Mesenchymal stem cell (in vitro differentiated cells and primary cell): ENCODE measurements at regions not wholly inside any gene's neighbourhood (a gene's known extent, or its start where the extent isn't known, plus 50 kb on each side); places are given as distances from the start of the nearest gene placed in this dataset.
"Not testable (repeated sequence)": the region's sequence is repeated elsewhere in the genome, so short reads cannot be mapped to it uniquely, and the experiment has no call there.

Experiments
- DNase-seq: peaks from one replicate; pipeline ENCODE4 v3.0.0-alpha.2; 2013
- H2AFZ ChIP-seq: one replicate; pipeline ENCODE4 v1.6.1; 2013; ENCODE audit warnings: low read depth, mild to moderate bottlenecking, control low read depth, inconsistent platforms, low read length, moderate library complexity
- H2AK5ac ChIP-seq: 2 replicates; pipeline ENCODE4 v1.6.1; 2013; ENCODE audit warnings: low read length, moderate library complexity, mild to moderate bottlenecking, inconsistent platforms; ENCODE audit not compliant: severe bottlenecking
- H2BK120ac ChIP-seq: one replicate; pipeline ENCODE4 v1.6.1; 2013; ENCODE audit warnings: low read depth, mild to moderate bottlenecking, inconsistent platforms, low read length, moderate library complexity
- H2BK12ac ChIP-seq, 2 experiments: one replicate each; pipeline ENCODE4 v1.6.1; 2013; ENCODE audit warnings: inconsistent platforms in 2 of 2, low read length in 2 of 2, mild to moderate bottlenecking in 2 of 2, moderate library complexity in 2 of 2, control low read depth in 1 of 2
- H2BK15ac ChIP-seq: one replicate; pipeline ENCODE4 v1.6.1; 2013; ENCODE audit warnings: mild to moderate bottlenecking, low read depth, inconsistent platforms; ENCODE audit not compliant: poor library complexity, severe bottlenecking
- H2BK5ac ChIP-seq: 2 replicates; pipeline ENCODE4 v1.6.1; 2013; ENCODE audit warnings: low read depth, mild to moderate bottlenecking, low read length, control low read depth, inconsistent platforms; ENCODE audit not compliant: poor library complexity, severe bottlenecking
- H3K14ac ChIP-seq, 2 experiments: one replicate each; pipeline ENCODE4 v1.6.1; 2013; ENCODE audit warnings: inconsistent platforms in 2 of 2, low read length in 2 of 2, control low read depth in 1 of 2, mild to moderate bottlenecking in 1 of 2, moderate library complexity in 1 of 2
- H3K18ac ChIP-seq, 2 experiments: one replicate each; pipeline ENCODE4 v1.6.1; 2013; ENCODE audit warnings: inconsistent platforms in 2 of 2, low read length in 2 of 2, control low read depth in 1 of 2, low read depth in 1 of 2, mild to moderate bottlenecking in 1 of 2
- H3K23ac ChIP-seq, 2 experiments: one replicate each; pipeline ENCODE4 v1.6.1; 2013; ENCODE audit warnings: inconsistent platforms in 2 of 2, low read length in 2 of 2, mild to moderate bottlenecking in 2 of 2, moderate library complexity in 2 of 2, control low read depth in 1 of 2
- H3K27ac ChIP-seq: 2 replicates; pipeline ENCODE4 v1.5.1; 2013; ENCODE audit warnings: mild to moderate bottlenecking, moderate library complexity, low read length, control low read depth, inconsistent platforms; ENCODE audit not compliant: poor library complexity, severe bottlenecking
- H3K27me3 ChIP-seq, 2 experiments: 2 replicates each; pipeline versions ENCODE4 v1.6.1 to v1.7.0; 2013; ENCODE audit warnings: low read length in 2 of 2, mild to moderate bottlenecking in 2 of 2, moderate library complexity in 2 of 2, control low read depth in 1 of 2, inconsistent platforms in 1 of 2; ENCODE audit not compliant: control insufficient read depth in 1 of 2, insufficient read depth in 1 of 2
- H3K36me3 ChIP-seq, 2 experiments: 2 replicates each; pipeline versions ENCODE4 v1.6.1 to v1.7.0; 2013; ENCODE audit warnings: low read length in 2 of 2, control low read depth in 1 of 2, inconsistent platforms in 1 of 2, low read depth in 1 of 2, mild to moderate bottlenecking in 1 of 2; ENCODE audit not compliant: insufficient read depth in 2 of 2, control insufficient read depth in 1 of 2
- H3K4ac ChIP-seq, 2 experiments: one replicate each; pipeline ENCODE4 v1.6.1; 2013; ENCODE audit warnings: inconsistent platforms in 2 of 2, low read length in 2 of 2, mild to moderate bottlenecking in 2 of 2, moderate library complexity in 2 of 2, control low read depth in 1 of 2, low read depth in 1 of 2
- H3K4me1 ChIP-seq: 2 replicates; pipeline ENCODE4 v1.6.1; 2013; ENCODE audit warnings: low read depth, low read length, control low read depth; ENCODE audit not compliant: control insufficient read depth, insufficient read depth
- H3K4me2 ChIP-seq: 2 replicates; pipeline ENCODE4 v1.6.1; 2013; ENCODE audit warnings: low read length, mild to moderate bottlenecking, inconsistent platforms; ENCODE audit not compliant: poor library complexity, severe bottlenecking
- H3K4me3 ChIP-seq, 2 experiments: 2 replicates each; pipeline versions ENCODE4 v1.5.1 to v1.7.0; 2013; ENCODE audit warnings: low read length in 2 of 2, mild to moderate bottlenecking in 2 of 2, control low read depth in 1 of 2, low read depth in 1 of 2; ENCODE audit not compliant: insufficient read depth in 1 of 2
- H3K79me1 ChIP-seq: replicated peaks from 2 replicates; pipeline ENCODE4 v1.6.1; 2013; ENCODE audit warnings: mild to moderate bottlenecking, control low read depth, low read length, inconsistent platforms; ENCODE audit not compliant: poor library complexity, severe bottlenecking
- H3K9ac ChIP-seq: 2 replicates; pipeline ENCODE4 v1.7.0; 2013; ENCODE audit warnings: mild to moderate bottlenecking, low read length, moderate library complexity
- H3K9me3 ChIP-seq: 2 replicates; pipeline ENCODE4 v1.7.0; 2013; ENCODE audit warnings: mild to moderate bottlenecking, low read length; ENCODE audit not compliant: control insufficient read depth
- H4K8ac ChIP-seq: one replicate; pipeline ENCODE4 v1.6.1; 2013; ENCODE audit warnings: inconsistent platforms, mild to moderate bottlenecking, low read length, moderate library complexity
- H4K91ac ChIP-seq: one replicate; pipeline ENCODE4 v1.6.1; 2013; ENCODE audit warnings: mild to moderate bottlenecking, low read length, inconsistent platforms
- WGBS: methylation state at CpG from one replicate; pipeline ENCODE4 v1.1.7; 2013; ENCODE audit warnings: mixed read lengths; 5-methylcytosine and 5-hydroxymethylcytosine counted together

DNA sequence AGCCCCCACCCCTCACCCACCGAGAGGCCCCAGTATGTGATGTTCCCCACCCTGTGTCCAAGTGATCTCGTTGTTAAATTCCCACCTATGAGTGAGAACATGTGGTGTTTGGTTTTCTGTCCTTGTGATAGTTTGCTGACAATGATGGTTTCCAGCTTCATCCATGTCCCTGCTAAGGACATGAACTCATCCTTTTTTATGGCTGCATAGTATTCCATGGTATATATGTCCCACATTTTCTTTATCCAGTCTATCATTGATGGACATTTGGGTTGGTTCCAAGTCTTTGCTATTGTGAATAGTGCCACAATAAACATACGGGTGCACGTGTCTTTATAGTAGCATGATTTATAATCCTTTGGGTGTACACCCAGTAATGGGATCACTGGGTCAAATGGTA lies 79.2 kb downstream of the PXDC1 start:
- H4K8ac ChIP-seq, DNase-seq, H3K4me2 ChIP-seq, H3K14ac ChIP-seq, H2AK5ac ChIP-seq, H2BK120ac ChIP-seq, H3K4me1 ChIP-seq, H3K4ac ChIP-seq, H3K27ac ChIP-seq, H2BK15ac ChIP-seq, H3K79me1 ChIP-seq, H3K23ac ChIP-seq, H4K91ac ChIP-seq, H2AFZ ChIP-seq, H2BK12ac ChIP-seq, H3K9ac ChIP-seq, H3K27me3 ChIP-seq, H2BK5ac ChIP-seq, H3K4me3 ChIP-seq, H3K36me3 ChIP-seq, H3K18ac ChIP-seq: not testable (repeated sequence)
- WGBS: 97% methylated on average over 3 of the region's 4 CpGs
- peaks cover 17% of the 10 kb centered on the region for H3K9me3 ChIP-seq

DNA sequence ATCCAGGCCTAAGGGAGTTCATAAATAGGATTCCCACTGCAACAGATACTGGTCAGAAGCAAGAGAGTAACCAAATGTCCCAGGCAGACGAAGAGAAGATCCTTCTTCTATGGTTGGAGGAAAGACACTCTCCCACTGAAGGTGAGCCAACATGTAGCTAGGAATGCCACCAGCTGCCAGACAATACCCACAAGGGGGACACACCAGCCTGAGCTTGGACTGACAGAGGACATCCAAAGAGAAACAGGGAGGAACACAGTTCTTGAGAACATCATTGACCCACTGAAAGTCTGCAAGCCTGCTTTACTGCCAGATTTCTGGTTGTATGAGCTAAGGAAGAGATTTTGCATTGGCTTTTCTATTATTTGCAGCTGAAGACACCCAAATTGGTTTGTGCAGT lies 80.1 kb downstream of the PXDC1 start:
- Histone ChIP-seq H3K23ac (no peak overlapping the region), H3K4me1 (no peaks in the 10 kb centered on the region)

DNA sequence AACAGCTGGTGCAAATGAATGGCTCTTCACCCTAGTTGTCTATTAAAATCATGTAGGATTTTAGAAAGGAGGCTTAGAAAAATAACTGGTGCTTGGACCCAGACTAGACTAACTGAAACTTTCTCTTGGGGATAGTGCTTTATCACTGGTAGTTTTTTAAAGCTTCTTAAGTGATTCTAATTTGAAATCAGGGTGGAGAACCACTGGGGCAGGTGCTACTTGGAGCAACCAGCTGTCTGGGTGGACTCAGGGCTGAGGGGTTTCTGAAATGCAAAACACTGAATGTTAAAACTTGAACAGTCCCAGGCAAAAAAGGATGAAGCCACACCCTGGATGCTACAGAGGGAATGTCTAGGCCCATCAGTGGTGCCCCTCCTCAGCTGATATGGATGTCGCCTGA lies 81.2 kb downstream of the PXDC1 start:
- no peak overlapping the region for H3K18ac ChIP-seq
- no peak overlapping the region for H2AK5ac ChIP-seq
- no peak overlapping the region for H3K4me3 ChIP-seq
- H3K4ac ChIP-seq: no peak overlapping the region
- H4K8ac ChIP-seq: no peak overlapping the region
- no peak overlapping the region for H4K91ac ChIP-seq
- peaks cover 3 to 6% of the 10 kb centered on the region in 2 experiments for H3K27me3 ChIP-seq
- H2BK15ac ChIP-seq: no peak overlapping the region
- H2BK120ac ChIP-seq: no peak overlapping the region
- no peak overlapping the region for H3K9ac ChIP-seq
- no peak for DNase-seq
- no peak overlapping the region for H2BK5ac ChIP-seq
- H2BK12ac ChIP-seq: no peak overlapping the region
- peaks cover 29% of the 10 kb centered on the region for H3K9me3 ChIP-seq
- H3K36me3 ChIP-seq: no peaks in the 10 kb centered on the region
- no peak overlapping the region for H3K23ac ChIP-seq
- 98% methylated on average over 1 of the region's 1 CpG for WGBS
- H3K4me1 ChIP-seq: peaks cover 3% of the 10 kb centered on the region
- no peaks in the 10 kb centered on the region for H3K79me1 ChIP-seq
- H3K27ac ChIP-seq: no peak overlapping the region
- H3K4me2 ChIP-seq: no peak overlapping the region
- H3K14ac ChIP-seq: no peak overlapping the region
- no peak overlapping the region for H2AFZ ChIP-seq

More for the DNA sequence above, 80.1 kb downstream of the PXDC1 start:
- H3K9me3 ChIP-seq: peaks cover 26% of the 10 kb centered on the region
- no peak overlapping the region for H3K4me3 ChIP-seq
- H3K18ac ChIP-seq: no peak overlapping the region
- no peak overlapping the region for H2BK12ac ChIP-seq
- H3K4ac ChIP-seq: no peak overlapping the region
- no peak overlapping the region for H3K4me2 ChIP-seq
- no peak overlapping the region for H4K91ac ChIP-seq
- H2AFZ ChIP-seq: no peak overlapping the region
- H2AK5ac ChIP-seq: no peak overlapping the region
- WGBS: 95% methylated on average over 1 of the region's 1 CpG
- no peaks in the 10 kb centered on the region for H3K79me1 ChIP-seq
- no peak overlapping the region for H2BK5ac ChIP-seq
- H3K9ac ChIP-seq: no peak overlapping the region
- peaks cover 3 to 6% of the 10 kb centered on the region in 2 experiments for H3K27me3 ChIP-seq
- H3K27ac ChIP-seq: no peak overlapping the region
- no peak for DNase-seq
- no peak overlapping the region for H2BK15ac ChIP-seq
- no peaks in the 10 kb centered on the region for H3K36me3 ChIP-seq
- no peak overlapping the region for H4K8ac ChIP-seq
- no peak overlapping the region for H3K14ac ChIP-seq
- no peak overlapping the region for H2BK120ac ChIP-seq

DNA sequence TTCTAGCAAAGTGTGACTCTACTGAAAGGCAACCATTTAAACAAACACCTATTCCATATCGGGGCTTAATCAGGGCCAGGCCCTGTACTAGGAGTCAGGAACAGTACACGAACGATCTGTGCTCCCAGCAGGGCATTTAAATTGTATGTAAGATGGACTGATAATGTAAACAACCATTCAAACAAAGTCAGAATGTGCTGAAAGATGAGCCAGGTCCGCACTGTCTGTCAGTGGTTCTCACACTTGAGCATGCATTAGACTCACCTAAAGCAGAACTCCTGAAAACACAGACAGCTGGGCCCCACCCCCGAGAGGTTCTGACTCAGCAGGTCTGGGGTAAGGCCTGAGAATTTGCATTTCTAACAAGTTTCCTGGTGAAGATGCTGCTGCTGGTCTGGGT lies 81.6 kb downstream of the PXDC1 start:
- Histone ChIP-seq H2BK120ac (no peak overlapping the region), H3K4me2 (no peak overlapping the region), H2AFZ (no peak overlapping the region), H3K79me1 (no peaks in the 10 kb centered on the region), H3K23ac (no peak overlapping the region), H3K14ac (no peak overlapping the region), H3K18ac (no peak overlapping the region), H3K36me3 (no peaks in the 10 kb centered on the region), H3K4me1 (peaks cover 5% of the 10 kb centered on the region), H3K9ac (no peak overlapping the region), H4K91ac (no peak overlapping the region), H2BK5ac (no peak overlapping the region), H2BK15ac (no peak overlapping the region), H2BK12ac (no peak overlapping the region), H3K4ac (no peak overlapping the region), H3K9me3 (peaks cover 29% of the 10 kb centered on the region), H4K8ac (no peak overlapping the region), H3K4me3 (no peak overlapping the region), H3K27me3 (peaks cover 3 to 6% of the 10 kb centered on the region in 2 experiments), H3K27ac (no peak overlapping the region), H2AK5ac (no peak overlapping the region)
- WGBS: 81% methylated on average over 4 of the region's 5 CpGs
- DNase-seq: no peak
